ENCODE measurements at regions not wholly inside any gene's neighbourhood (a gene's known extent, or its start where the extent isn't known, plus 50 kb on each side); places are given as distances from the start of the nearest gene placed in this dataset.

DNA sequence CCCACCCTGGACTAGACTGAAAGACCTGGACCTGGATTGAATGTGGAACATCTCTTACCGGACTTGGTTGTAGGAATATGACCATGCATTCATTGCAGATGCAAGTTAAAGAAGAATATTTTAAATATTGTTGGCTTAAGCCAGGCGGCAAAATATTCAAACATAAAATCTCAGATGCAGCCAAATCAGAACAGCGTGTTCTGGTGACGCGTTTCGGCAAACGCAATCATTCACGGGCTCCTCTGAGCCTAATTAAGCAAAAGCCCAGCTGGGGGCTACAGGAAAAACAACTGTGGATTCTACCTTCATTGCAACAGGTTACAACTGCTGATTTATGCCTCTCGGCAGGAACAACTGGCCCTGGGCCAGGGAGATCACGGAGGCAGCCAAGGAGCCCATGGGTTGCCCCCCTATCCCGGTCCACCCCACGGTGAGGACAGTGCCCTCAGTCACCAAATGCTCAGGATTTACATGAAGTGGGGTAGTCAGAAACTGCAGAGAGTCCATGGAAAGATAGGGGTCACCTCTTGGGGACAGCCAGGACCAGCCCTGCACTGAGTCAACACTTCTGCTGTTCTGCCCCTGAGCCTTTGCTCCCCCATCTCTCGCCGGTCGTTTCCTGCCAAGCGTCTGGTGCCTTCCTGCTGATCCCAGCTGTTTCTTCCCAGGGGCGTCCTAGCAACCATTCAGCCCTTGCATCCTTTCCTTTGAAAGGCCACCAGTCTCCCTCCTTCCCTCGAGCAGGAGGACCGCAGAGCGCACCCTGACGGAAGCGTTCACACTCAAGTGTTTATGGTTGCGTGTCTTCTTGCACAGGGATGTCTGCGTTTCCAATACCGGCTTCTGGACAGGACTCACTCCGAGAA lies 64.4 kb upstream of the SFMBT2 start:
- TF ChIP-seq CTCF (IDR thresholded peaks at IDR 0.05; ENCODE audit: insufficient read depth, low read depth, low read length): no peak
- TF ChIP-seq EZH2 (IDR thresholded peaks at IDR 0.05; ENCODE audit: insufficient read depth, low read length): no peak
